ENCODE measurements at regions not wholly inside any gene's neighbourhood (a gene's known extent, or its start where the extent isn't known, plus 50 kb on each side); places are given as distances from the start of the nearest gene placed in this dataset.

DNA sequence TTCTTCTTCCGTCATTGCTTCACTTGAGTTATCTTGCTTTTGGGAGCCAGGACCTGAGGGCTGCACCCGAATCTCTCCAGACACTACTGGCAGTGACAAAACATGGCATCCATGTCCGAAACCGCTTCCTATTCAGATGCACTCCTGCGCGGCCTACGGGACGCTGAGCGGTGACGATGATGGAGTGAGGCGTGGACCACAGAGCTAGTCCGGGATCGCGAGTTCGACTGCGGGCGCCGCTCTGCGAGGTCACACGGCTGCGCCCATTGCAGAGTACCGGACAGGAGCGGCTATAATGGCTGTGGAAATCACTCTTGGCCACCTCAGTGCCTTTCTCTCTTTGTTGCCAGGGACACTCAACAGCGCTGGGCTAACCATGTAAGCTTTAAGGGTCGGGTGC lies 453.8 kb upstream of the CNTN5 start:
- Histone ChIP-seq H3K4me3 (no peak overlapping the region), H3K4me1 (no peaks in the 10 kb centered on the region), H3K36me3 (no peaks in the 10 kb centered on the region), H3K27ac (no peak overlapping the region), H3K9me3 (no peaks in the 10 kb centered on the region), H3K27me3 (no peaks in the 10 kb centered on the region)
- ATAC-seq (no peak), DNase-seq (no peak)
- in situ Hi-C loops (cut with MboI; ENCODE audit: low sequenced_read_pairs in 4 of 4) (no loop called here), intact Hi-C loops (cut with DNase I; ENCODE audit: low total_unique reads) (no loop called here)
- TF ChIP-seq POLR2A (IDR thresholded peaks at IDR 0.05) = no peak
- TF ChIP-seq, protein P1, sequence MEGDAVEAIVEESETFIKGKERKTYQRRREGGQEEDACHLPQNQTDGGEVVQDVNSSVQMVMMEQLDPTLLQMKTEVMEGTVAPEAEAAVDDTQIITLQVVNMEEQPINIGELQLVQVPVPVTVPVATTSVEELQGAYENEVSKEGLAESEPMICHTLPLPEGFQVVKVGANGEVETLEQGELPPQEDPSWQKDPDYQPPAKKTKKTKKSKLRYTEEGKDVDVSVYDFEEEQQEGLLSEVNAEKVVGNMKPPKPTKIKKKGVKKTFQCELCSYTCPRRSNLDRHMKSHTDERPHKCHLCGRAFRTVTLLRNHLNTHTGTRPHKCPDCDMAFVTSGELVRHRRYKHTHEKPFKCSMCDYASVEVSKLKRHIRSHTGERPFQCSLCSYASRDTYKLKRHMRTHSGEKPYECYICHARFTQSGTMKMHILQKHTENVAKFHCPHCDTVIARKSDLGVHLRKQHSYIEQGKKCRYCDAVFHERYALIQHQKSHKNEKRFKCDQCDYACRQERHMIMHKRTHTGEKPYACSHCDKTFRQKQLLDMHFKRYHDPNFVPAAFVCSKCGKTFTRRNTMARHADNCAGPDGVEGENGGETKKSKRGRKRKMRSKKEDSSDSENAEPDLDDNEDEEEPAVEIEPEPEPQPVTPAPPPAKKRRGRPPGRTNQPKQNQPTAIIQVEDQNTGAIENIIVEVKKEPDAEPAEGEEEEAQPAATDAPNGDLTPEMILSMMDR (IDR thresholded peaks at IDR 0.05 in 4 of 5, conservative IDR thresholded peaks at IDR 0.05 in 1 of 5) = no peak

DNA sequence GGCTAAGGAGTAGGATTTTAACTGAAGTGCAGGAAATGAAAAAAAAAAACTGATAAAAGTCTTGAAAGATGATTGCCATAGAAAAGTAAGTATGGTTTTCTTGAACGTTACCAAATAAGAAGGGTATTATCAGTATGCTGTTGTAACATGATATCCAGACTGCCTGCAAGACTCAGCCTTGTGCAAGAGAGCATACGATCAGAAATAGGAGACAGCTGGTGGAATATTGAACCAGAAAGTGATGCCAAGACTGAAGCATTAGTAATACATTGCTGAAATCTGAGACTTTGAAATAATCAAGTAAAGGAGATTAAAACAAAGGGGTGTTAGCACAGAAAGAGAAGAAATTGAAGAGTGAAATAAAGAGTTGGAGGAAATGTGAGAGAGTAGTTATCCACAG lies 452.7 kb upstream of the CNTN5 start:
- Histone ChIP-seq H3K4me1 (no peaks in the 10 kb centered on the region), H3K9me3 (no peaks in the 10 kb centered on the region), H3K27ac (no peak overlapping the region), H3K27me3 (no peaks in the 10 kb centered on the region), H3K36me3 (no peaks in the 10 kb centered on the region), H3K4me3 (no peak overlapping the region)
- intact Hi-C loops (cut with DNase I; ENCODE audit: low total_unique reads) (no loop called here), in situ Hi-C loops (cut with MboI; ENCODE audit: low sequenced_read_pairs in 4 of 4) (no loop called here)
- DNase-seq = no peak
- TF ChIP-seq POLR2A (IDR thresholded peaks at IDR 0.05) = no peak
- TF ChIP-seq, protein P1 (IDR thresholded peaks at IDR 0.05 in 4 of 5, conservative IDR thresholded peaks at IDR 0.05 in 1 of 5) = no peak
- ATAC-seq = no peak

DNA sequence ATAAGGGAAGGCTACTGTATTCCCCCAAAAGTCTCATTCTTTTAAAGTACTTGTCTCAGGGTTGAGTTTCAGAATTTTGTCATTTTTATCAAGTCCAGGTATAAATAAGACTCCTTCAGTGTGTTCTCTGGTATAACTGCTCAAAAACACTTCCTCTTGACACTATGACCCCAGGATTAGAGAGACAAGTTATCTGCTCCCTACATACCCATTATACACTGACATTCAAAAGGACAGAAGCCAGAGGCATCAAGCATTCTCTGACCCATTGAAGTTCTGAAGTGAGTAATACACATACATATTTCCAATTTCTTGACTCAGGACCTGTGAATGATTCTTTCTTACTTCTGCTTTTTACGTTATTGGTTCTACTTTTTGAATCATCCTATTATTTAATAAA lies 447.8 kb upstream of the CNTN5 start:
- Histone ChIP-seq H3K4me1 (no peaks in the 10 kb centered on the region), H3K9me3 (no peaks in the 10 kb centered on the region), H3K27me3 (no peaks in the 10 kb centered on the region), H3K27ac (no peak overlapping the region), H3K36me3 (no peaks in the 10 kb centered on the region), H3K4me3 (no peak overlapping the region)
- TF ChIP-seq POLR2A (IDR thresholded peaks at IDR 0.05) = no peak
- TF ChIP-seq, protein P1 (IDR thresholded peaks at IDR 0.05 in 4 of 5, conservative IDR thresholded peaks at IDR 0.05 in 1 of 5) = no peak
- no peak for ATAC-seq
- in situ Hi-C loops (cut with MboI; ENCODE audit: low sequenced_read_pairs in 4 of 4) = no loop called here
- DNase-seq = no peak
- intact Hi-C loops (cut with DNase I; ENCODE audit: low total_unique reads) = no loop called here

DNA sequence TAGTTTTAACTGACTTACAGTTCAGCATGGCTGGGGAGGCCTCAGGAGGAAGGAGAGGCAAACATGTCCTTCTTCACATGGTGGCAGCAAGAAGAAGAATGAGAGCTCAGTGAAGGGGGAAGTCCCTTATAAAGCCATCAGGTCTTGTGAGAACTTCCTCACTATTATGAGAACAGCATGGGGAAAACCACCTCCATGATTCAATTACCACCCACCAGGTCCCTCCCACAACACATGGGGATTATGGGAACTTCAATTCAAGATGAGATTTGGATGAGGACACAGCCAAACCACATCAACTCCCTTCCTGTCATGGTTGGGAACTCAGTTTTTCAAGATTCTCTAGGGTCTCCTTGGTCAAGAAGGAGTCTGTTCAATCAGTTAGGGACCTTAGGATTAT lies 432.9 kb upstream of the CNTN5 start:
- Histone ChIP-seq H3K27ac (no peak overlapping the region), H3K27me3 (no peaks in the 10 kb centered on the region), H3K4me1 (no peaks in the 10 kb centered on the region), H3K4me3 (no peak overlapping the region), H3K36me3 (no peaks in the 10 kb centered on the region), H3K9me3 (no peaks in the 10 kb centered on the region)
- DNase-seq (no peak), ATAC-seq (no peak)
- TF ChIP-seq, protein P1 (IDR thresholded peaks at IDR 0.05 in 4 of 5, conservative IDR thresholded peaks at IDR 0.05 in 1 of 5) = no peak
- TF ChIP-seq POLR2A (IDR thresholded peaks at IDR 0.05) = no peak
- intact Hi-C loops (cut with DNase I; ENCODE audit: low total_unique reads) (no loop called here), in situ Hi-C loops (cut with MboI; ENCODE audit: low sequenced_read_pairs in 4 of 4) (no loop called here)

DNA sequence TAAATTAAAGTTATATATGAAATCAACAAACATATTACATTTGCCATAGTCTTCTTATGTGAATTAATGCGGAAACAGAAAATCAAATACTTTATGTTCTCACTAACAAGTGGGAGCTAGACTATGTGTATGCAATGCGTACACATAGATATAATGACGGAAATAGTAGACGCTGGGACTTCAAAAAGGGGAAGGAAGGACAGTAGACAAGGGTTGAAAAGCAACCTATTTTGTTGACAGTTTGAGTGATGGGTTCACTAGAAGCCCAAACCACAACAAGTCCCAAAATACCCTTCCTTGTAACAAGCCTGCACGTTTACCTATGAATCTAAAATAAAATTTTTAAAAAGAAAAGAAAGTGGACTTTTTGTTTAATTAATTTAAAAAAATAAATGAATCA lies 430.8 kb upstream of the CNTN5 start:
- TF ChIP-seq, protein P1 (IDR thresholded peaks at IDR 0.05 in 4 of 5, conservative IDR thresholded peaks at IDR 0.05 in 1 of 5) = no peak
- TF ChIP-seq POLR2A (IDR thresholded peaks at IDR 0.05) = no peak
- DNase-seq = no peak
- no peak for ATAC-seq
- no peaks in the 10 kb centered on the region for H3K36me3 ChIP-seq
- in situ Hi-C loops (cut with MboI; ENCODE audit: low sequenced_read_pairs in 4 of 4) = no loop called here
- no peaks in the 10 kb centered on the region for H3K9me3 ChIP-seq
- no peak overlapping the region for H3K4me3 ChIP-seq
- intact Hi-C loops (cut with DNase I; ENCODE audit: low total_unique reads) = no loop called here
- H3K4me1 ChIP-seq = no peaks in the 10 kb centered on the region
- no peak overlapping the region for H3K27ac ChIP-seq
- no peaks in the 10 kb centered on the region for H3K27me3 ChIP-seq

Data from gastrocnemius medialis (tissue), 4 donors.